ENCODE measurements at regions not wholly inside any gene's neighbourhood (a gene's known extent, or its start where the extent isn't known, plus 50 kb on each side); places are given as distances from the start of the nearest gene placed in this dataset.

GRCh38 chr21:27793901-27794300 lies 827.0 kb upstream of the ADAMTS5 start:
- no peaks in the 10 kb centered on the region for H3K4me1 ChIP-seq
- no peak for DNase-seq (ENCODE audit: extremely low spot score in 2 of 2)
- no peaks in the 10 kb centered on the region for H3K27me3 ChIP-seq
- H3K36me3 ChIP-seq: no peaks in the 10 kb centered on the region
- intact Hi-C loops (cut with DNase I): no loop called here
- H3K9me3 ChIP-seq: no peaks in the 10 kb centered on the region
- H3K27ac ChIP-seq: no peak overlapping the region
- H3K4me3 ChIP-seq: no peak overlapping the region
- TF ChIP-seq CTCF (IDR thresholded peaks at IDR 0.05) (no peak), POLR2A (IDR thresholded peaks at IDR 0.05) (no peak)

DNA sequence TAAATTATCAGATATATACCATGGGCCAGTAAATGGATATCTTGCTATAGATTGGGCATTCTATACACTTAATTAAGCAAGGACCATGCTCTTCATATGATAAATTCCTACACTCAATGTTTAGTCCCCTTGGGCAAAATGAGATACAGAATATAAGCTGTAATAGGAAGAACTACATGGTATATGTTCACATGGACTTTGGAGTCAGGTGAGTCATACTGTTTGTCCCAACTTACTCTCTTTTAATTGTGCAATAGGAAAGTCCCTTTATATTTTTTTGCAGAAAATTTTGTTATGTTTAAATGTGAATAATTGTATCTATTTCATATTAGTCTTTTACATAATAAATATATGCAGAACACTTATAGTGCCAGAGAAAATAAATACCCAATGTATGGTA lies 820.2 kb upstream of the ADAMTS5 start:
- intact Hi-C loops (cut with DNase I): no loop called here
- no peaks in the 10 kb centered on the region for H3K4me1 ChIP-seq
- H3K36me3 ChIP-seq: no peaks in the 10 kb centered on the region
- no peak overlapping the region for H3K4me3 ChIP-seq
- H3K9me3 ChIP-seq: no peaks in the 10 kb centered on the region
- no peak overlapping the region for H3K27ac ChIP-seq
- DNase-seq (ENCODE audit: extremely low spot score in 2 of 2): no peak
- H3K27me3 ChIP-seq: no peaks in the 10 kb centered on the region
- TF ChIP-seq CTCF (IDR thresholded peaks at IDR 0.05) (no peak), POLR2AphosphoS5 (IDR thresholded peaks at IDR 0.05; ENCODE audit: insufficient read depth in 1 of 2, low read depth in 1 of 2) (no peak), POLR2A (IDR thresholded peaks at IDR 0.05) (no peak)

DNA sequence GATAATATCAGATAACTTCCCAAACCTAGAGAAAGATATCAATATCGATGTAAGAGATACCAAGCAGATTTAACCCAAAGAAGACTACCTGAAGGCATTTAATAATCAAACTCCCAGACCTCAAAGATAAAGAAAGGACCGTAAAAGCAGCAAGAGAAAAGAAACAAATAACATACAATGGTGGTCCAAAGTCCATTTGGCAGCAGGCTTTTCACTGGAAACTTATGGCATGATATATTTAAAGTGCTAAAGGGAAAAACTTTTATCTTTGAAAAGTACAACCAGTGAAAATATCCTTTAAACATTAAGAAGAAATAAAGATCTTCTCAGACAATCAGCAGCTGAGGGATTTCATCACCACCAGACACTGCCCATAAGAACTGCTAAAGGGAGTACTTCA lies 812.7 kb upstream of the ADAMTS5 start:
- intact Hi-C loops (cut with DNase I): no loop called here
- H3K4me1 ChIP-seq: no peaks in the 10 kb centered on the region
- no peak overlapping the region for H3K4me3 ChIP-seq
- H3K27me3 ChIP-seq: no peaks in the 10 kb centered on the region
- no peak for DNase-seq (ENCODE audit: extremely low spot score in 2 of 2)
- no peaks in the 10 kb centered on the region for H3K36me3 ChIP-seq
- no peaks in the 10 kb centered on the region for H3K9me3 ChIP-seq
- TF ChIP-seq POLR2AphosphoS5 (IDR thresholded peaks at IDR 0.05; ENCODE audit: insufficient read depth in 1 of 2, low read depth in 1 of 2) (no peak), POLR2A (IDR thresholded peaks at IDR 0.05) (no peak), CTCF (IDR thresholded peaks at IDR 0.05) (no peak)
- H3K27ac ChIP-seq: no peak overlapping the region

DNA sequence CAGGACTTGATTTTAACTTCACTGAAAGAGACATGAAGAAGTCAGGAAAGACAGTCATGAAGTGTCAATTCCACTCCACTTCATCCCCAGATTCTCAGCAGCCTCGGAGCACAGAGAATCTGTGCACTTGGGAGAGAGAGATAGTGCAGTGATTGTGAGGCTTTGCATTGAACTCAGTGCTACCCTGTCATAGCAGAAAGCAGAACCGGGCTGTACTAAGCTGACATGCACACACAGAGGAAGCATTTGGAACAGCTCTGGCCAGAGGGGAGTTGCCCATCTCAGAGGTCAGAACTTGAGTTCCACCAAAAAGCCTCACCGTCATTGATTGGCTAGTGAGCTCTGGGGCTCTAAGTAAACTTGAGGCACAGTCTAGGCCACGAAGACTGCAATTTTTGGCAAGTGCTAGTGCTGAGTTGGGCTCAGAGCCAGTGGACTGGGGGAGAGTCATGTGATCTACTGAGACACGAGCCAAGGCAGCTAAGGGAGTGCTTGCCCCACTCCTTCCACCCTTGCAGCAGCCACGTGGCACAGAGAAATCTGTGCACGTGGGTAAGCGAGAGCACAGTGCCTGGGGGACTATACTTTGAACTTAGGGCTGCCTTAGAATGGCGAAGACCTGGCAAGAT lies 810.2 kb upstream of the ADAMTS5 start:
- DNase-seq (ENCODE audit: extremely low spot score in 2 of 2): no peak
- no peaks in the 10 kb centered on the region for H3K9me3 ChIP-seq
- H3K4me3 ChIP-seq: no peak overlapping the region
- no peaks in the 10 kb centered on the region for H3K4me1 ChIP-seq
- intact Hi-C loops (cut with DNase I): no loop called here
- H3K27me3 ChIP-seq: no peaks in the 10 kb centered on the region
- H3K36me3 ChIP-seq: no peaks in the 10 kb centered on the region
- no peak overlapping the region for H3K27ac ChIP-seq
- TF ChIP-seq CTCF (IDR thresholded peaks at IDR 0.05) (no peak), POLR2AphosphoS5 (IDR thresholded peaks at IDR 0.05; ENCODE audit: insufficient read depth in 1 of 2, low read depth in 1 of 2) (no peak), POLR2A (IDR thresholded peaks at IDR 0.05) (no peak)

DNA sequence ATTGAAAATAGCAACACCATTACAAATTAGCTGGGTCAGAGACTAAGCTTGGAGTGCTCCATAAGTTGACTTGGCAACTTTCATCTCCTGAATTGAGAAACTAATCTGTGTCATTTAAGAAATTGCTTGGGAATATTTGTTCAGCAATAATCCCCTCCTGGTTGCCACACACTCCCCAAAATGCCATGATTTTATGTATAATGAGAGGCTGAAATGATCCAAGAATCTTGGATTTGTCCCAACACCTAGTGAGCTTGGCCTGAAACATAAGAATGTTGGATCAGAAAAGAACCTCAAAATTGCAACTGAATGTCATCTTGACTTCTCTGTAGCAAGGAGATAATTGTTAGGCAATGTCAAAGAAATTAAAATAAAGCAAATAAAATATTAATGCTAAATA lies 805.9 kb upstream of the ADAMTS5 start:
- H3K9me3 ChIP-seq: no peaks in the 10 kb centered on the region
- H3K4me3 ChIP-seq: no peak overlapping the region
- H3K4me1 ChIP-seq: no peaks in the 10 kb centered on the region
- no peak for DNase-seq (ENCODE audit: extremely low spot score in 2 of 2)
- intact Hi-C loops (cut with DNase I): no loop called here
- no peaks in the 10 kb centered on the region for H3K27me3 ChIP-seq
- TF ChIP-seq POLR2AphosphoS5 (IDR thresholded peaks at IDR 0.05; ENCODE audit: insufficient read depth in 1 of 2, low read depth in 1 of 2) (no peak), POLR2A (IDR thresholded peaks at IDR 0.05) (no peak), CTCF (IDR thresholded peaks at IDR 0.05) (no peak)
- no peaks in the 10 kb centered on the region for H3K36me3 ChIP-seq
- no peak overlapping the region for H3K27ac ChIP-seq

All from vagina (tissue), 2 donors.